Type B pancreatic cell (in vitro differentiated cells): ENCODE measurements at regions not wholly inside any gene's neighbourhood (a gene's known extent, or its start where the extent isn't known, plus 50 kb on each side); places are given as distances from the start of the nearest gene placed in this dataset.

Source experiments
- DNase-seq: peaks from one replicate; pipeline ENCODE4 v3.0.0; 2021; ENCODE audit warnings: mixed read lengths; ENCODE audit not compliant: unreplicated experiment; ENCODE audit errors: extremely low spot score
- H3K27ac Mint-ChIP-seq: 2 replicates; pipeline ENCODE4 v1.8.0; 2021; ENCODE audit warnings: mild to moderate bottlenecking, mixed read lengths
- H3K27me3 Mint-ChIP-seq: 2 replicates; pipeline ENCODE4 v1.8.0; 2021; ENCODE audit warnings: mixed read lengths
- H3K36me3 Mint-ChIP-seq: 2 replicates; pipeline ENCODE4 v1.8.0; 2021; ENCODE audit warnings: mixed read lengths
- H3K4me1 Mint-ChIP-seq: one replicate; pipeline ENCODE4 v1.8.0; 2021; ENCODE audit warnings: mixed read lengths; ENCODE audit not compliant: unreplicated experiment
- H3K4me3 Mint-ChIP-seq: 2 replicates; pipeline ENCODE4 v1.8.0; 2021; ENCODE audit warnings: mild to moderate bottlenecking, mixed read lengths
- H3K9me3 Mint-ChIP-seq: 2 replicates; pipeline ENCODE4 v1.8.0; 2021; ENCODE audit warnings: mixed read lengths
- CTCF ChIP-seq: fragments of 200-600 bp; sonication (generic); conservative IDR thresholded peaks from 2 replicates; pipeline ENCODE4 v1.5.0; 2021; ENCODE audit warnings: antibody characterized with exemption, mild to moderate bottlenecking

- no peak overlapping the region for H3K4me3 Mint-ChIP-seq
- no peaks in the 10 kb centered on the region for H3K36me3 Mint-ChIP-seq
- no peaks in the 10 kb centered on the region for H3K4me1 Mint-ChIP-seq
- no peaks in the 10 kb centered on the region for H3K27me3 Mint-ChIP-seq
- no peak for TF ChIP-seq CTCF
- H3K27ac Mint-ChIP-seq: no peak overlapping the region
- no peak for DNase-seq
- peaks cover 3% of the 10 kb centered on the region for H3K9me3 Mint-ChIP-seq
These were observed 178.4 kb downstream of the CRPPA start for GRCh38 chr7:16242920-16243319.

DNA sequence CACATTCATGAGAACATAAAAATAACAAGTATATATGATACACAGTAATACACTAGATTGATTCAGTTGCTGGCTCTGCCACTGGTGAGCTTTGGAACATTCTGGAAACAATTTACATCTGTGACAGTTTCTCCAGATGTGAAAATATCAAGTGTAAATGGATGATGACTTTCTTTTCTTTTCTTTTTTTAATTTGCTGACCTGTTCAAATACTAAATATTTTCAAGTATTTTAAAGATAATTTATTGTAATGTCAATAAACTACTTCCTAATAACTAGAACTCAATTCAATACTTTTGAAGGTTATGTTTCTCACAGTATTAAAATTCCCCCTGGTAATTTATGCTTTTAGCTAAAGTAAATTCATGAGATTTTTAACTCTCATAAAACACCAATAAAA is 180.3 kb downstream of the CRPPA start:
- Mint-ChIP-seq H3K27me3 (no peaks in the 10 kb centered on the region), H3K4me3 (no peak overlapping the region), H3K4me1 (no peaks in the 10 kb centered on the region), H3K27ac (no peak overlapping the region), H3K36me3 (no peaks in the 10 kb centered on the region), H3K9me3 (no peaks in the 10 kb centered on the region)
- DNase-seq: no peak
- TF ChIP-seq CTCF: no peak

GRCh38 chr7:16236381-16236780 is 185.0 kb downstream of the CRPPA start:
- Mint-ChIP-seq H3K27me3 (no peaks in the 10 kb centered on the region), H3K9me3 (peaks cover 4% of the 10 kb centered on the region), H3K4me3 (no peak overlapping the region), H3K27ac (no peak overlapping the region), H3K36me3 (no peaks in the 10 kb centered on the region), H3K4me1 (no peaks in the 10 kb centered on the region)
- TF ChIP-seq CTCF: no peak
- DNase-seq: no peak

DNA sequence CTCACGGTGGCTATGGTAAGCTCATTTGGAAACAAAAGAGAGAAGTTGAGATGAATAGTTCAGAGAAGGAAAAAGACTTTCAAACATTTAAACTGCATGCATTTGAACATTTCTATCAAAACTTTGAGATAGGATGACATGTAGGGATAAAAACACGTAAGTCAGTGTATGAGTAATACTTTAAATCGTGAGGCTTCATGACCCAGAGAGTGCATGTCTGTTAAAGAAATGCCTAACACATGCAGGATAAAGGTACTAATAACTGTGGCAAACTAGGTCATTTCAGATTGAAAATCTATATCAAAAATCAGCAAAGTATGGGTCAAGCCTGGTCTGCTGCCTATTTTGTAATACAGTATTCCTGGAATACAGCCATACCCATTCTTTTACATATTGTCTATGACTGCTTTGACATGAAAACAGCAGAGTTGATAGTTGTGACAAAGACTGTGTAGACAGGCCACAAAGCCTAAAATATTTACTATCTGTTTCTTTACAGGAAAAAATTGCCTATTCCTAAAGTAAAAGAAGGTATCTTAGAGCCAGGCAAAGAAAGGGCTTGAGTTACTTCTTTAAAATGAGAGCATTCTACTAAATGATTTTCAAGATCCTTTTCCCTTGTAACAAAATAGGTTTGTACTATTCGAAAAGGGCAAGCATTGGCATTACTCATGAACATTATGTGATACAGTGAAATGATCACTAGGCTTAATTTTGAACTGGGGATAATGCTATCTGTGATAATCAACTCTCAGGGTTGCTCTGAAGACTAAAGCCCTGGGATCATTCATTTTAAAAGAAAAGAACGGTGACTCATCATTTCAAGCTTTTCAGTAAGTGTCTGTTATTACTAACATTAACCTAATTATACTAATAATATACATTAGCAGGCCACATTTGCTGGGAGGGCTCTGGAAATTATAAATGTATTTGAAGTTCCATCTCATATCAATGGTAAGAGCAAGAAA is 185.9 kb downstream of the CRPPA start:
- Mint-ChIP-seq H3K4me3 (no peak overlapping the region), H3K27me3 (no peaks in the 10 kb centered on the region), H3K36me3 (no peaks in the 10 kb centered on the region), H3K4me1 (no peaks in the 10 kb centered on the region), H3K9me3 (peaks cover 6% of the 10 kb centered on the region), H3K27ac (peak overlapping the region; percentile 24)
- no peak for TF ChIP-seq CTCF
- no peak for DNase-seq

- Mint-ChIP-seq H3K9me3 (peaks cover 13% of the 10 kb centered on the region), H3K36me3 (no peaks in the 10 kb centered on the region), H3K4me1 (no peaks in the 10 kb centered on the region), H3K27ac (peak overlapping the region; percentile 24), H3K27me3 (no peaks in the 10 kb centered on the region), H3K4me3 (no peak overlapping the region)
- DNase-seq: no peak
- no peak for TF ChIP-seq CTCF
These were observed 186.7 kb downstream of the CRPPA start for GRCh38 chr7:16234493-16235146.
